Neuronal stem cell (in vitro differentiated cells): ENCODE measurements at regions not wholly inside any gene's neighbourhood (a gene's known extent, or its start where the extent isn't known, plus 50 kb on each side); places are given as distances from the start of the nearest gene placed in this dataset.

Source experiments
- DNase-seq: peaks from one replicate; pipeline ENCODE4 v3.0.0-alpha.2; 2013; ENCODE audit warnings: low spot score
- H2AFZ ChIP-seq: one replicate; pipeline ENCODE4 v1.6.1; 2013; ENCODE audit warnings: mild to moderate bottlenecking, low read length, inconsistent platforms
- H2AK5ac ChIP-seq: 2 replicates; pipeline ENCODE4 v1.6.1; 2013; ENCODE audit warnings: low read depth, mild to moderate bottlenecking, inconsistent platforms, low read length, moderate library complexity, mixed read lengths
- H2BK120ac ChIP-seq: 2 replicates; pipeline ENCODE4 v1.6.1; 2013; ENCODE audit warnings: low read depth, mild to moderate bottlenecking, inconsistent platforms, low read length, moderate library complexity, mixed read lengths
- H2BK12ac ChIP-seq: one replicate; pipeline ENCODE4 v1.6.1; 2013; ENCODE audit warnings: low read length, inconsistent platforms
- H2BK15ac ChIP-seq: 2 replicates; pipeline ENCODE4 v1.6.1; 2013; ENCODE audit warnings: mild to moderate bottlenecking, low read length, inconsistent platforms, mixed read lengths
- H2BK5ac ChIP-seq: one replicate; pipeline ENCODE4 v1.6.1; 2013; ENCODE audit warnings: inconsistent platforms, mild to moderate bottlenecking, low read length, moderate library complexity
- H3K14ac ChIP-seq: one replicate; pipeline ENCODE4 v1.6.1; 2013; ENCODE audit warnings: low read length, inconsistent platforms
- H3K18ac ChIP-seq: 2 replicates; pipeline ENCODE4 v1.6.1; 2013; ENCODE audit warnings: low read length, inconsistent platforms
- H3K23ac ChIP-seq: 2 replicates; pipeline ENCODE4 v1.6.1; 2013; ENCODE audit warnings: low read depth, mild to moderate bottlenecking, mixed read lengths, low read length, inconsistent platforms; ENCODE audit not compliant: poor library complexity
- H3K27ac ChIP-seq: replicated peaks from 3 replicates; pipeline ENCODE4 v1.5.1; 2013; ENCODE audit warnings: low read length, inconsistent platforms
- H3K27me3 ChIP-seq, 3 experiments: 2 replicates each; pipeline ENCODE4 v1.6.1; 2013; ENCODE audit warnings: low read length in 3 of 3, mild to moderate bottlenecking in 2 of 3, inconsistent platforms in 1 of 3, low read depth in 1 of 3, mixed read lengths in 1 of 3, moderate library complexity in 1 of 3; ENCODE audit not compliant: control insufficient read depth in 3 of 3, insufficient read depth in 3 of 3
- H3K36me3 ChIP-seq, 2 donors: replicated peaks in 1 of 2; 2 replicates each; pipeline ENCODE4 v1.6.1; 2013; ENCODE audit warnings: low read length in 2 of 2; ENCODE audit not compliant: control insufficient read depth in 2 of 2, insufficient read depth in 2 of 2
- H3K4ac ChIP-seq: 2 replicates; pipeline ENCODE4 v1.6.1; 2013; ENCODE audit warnings: inconsistent platforms, mild to moderate bottlenecking, low read length, moderate library complexity
- H3K4me1 ChIP-seq, 2 donors: 1 replicate in 1 of 2; 2 replicates in 1 of 2; pipeline ENCODE4 v1.6.1; 2013; ENCODE audit warnings: low read length in 2 of 2, low read depth in 1 of 2; ENCODE audit not compliant: control insufficient read depth in 2 of 2, insufficient read depth in 1 of 2
- H3K4me2 ChIP-seq: one replicate; pipeline ENCODE4 v1.6.1; 2013; ENCODE audit warnings: mild to moderate bottlenecking, low read length, inconsistent platforms; ENCODE audit not compliant: insufficient read depth, poor library complexity, severe bottlenecking
- H3K4me3 ChIP-seq, 2 donors: 2 replicates each; pipeline ENCODE4 v1.5.1; 2013; ENCODE audit warnings: low read length in 2 of 2, mild to moderate bottlenecking in 2 of 2, inconsistent platforms in 1 of 2, moderate library complexity in 1 of 2
- H3K79me1 ChIP-seq: one replicate; pipeline ENCODE4 v1.6.1; 2013; ENCODE audit warnings: low read depth, mild to moderate bottlenecking, inconsistent platforms, low read length, moderate library complexity
- H3K9ac ChIP-seq: one replicate; pipeline ENCODE4 v1.6.1; 2013; ENCODE audit warnings: mild to moderate bottlenecking, low read depth, low read length, inconsistent platforms; ENCODE audit not compliant: poor library complexity
- H3K9me3 ChIP-seq, 2 donors: replicated peaks in 1 of 2; 2 replicates each; pipeline versions ENCODE3 to v1.6.1; 2013; ENCODE audit warnings: low read length in 2 of 2, mild to moderate bottlenecking in 2 of 2, inconsistent platforms in 1 of 2, low read depth in 1 of 2, mixed read lengths in 1 of 2, moderate library complexity in 1 of 2; ENCODE audit not compliant: control insufficient read depth in 2 of 2, insufficient read depth in 1 of 2
- H4K8ac ChIP-seq: one replicate; pipeline ENCODE4 v1.6.1; 2013; ENCODE audit warnings: low read depth, mild to moderate bottlenecking, inconsistent platforms, low read length, moderate library complexity
- H4K91ac ChIP-seq: one replicate; pipeline ENCODE4 v1.6.1; 2013; ENCODE audit warnings: low read length, low read depth, mild to moderate bottlenecking, inconsistent platforms; ENCODE audit not compliant: poor library complexity
- WGBS, 2 donors: extraction: QIAGEN DNeasy Blood & Tissue Kit; methylation state at CpG; one replicate each; pipeline ENCODE4 v1.1.7; 2013; ENCODE audit warnings: missing lambda C conversion rate in 2 of 2, mixed read lengths in 1 of 2; ENCODE audit not compliant: insufficient read length in 2 of 2, insufficient replicate concordance in 1 of 2; ENCODE audit errors: extremely low coverage in 2 of 2; 5-methylcytosine and 5-hydroxymethylcytosine counted together

- Histone ChIP-seq H2BK15ac (no peak overlapping the region), H3K4me3 (no peak overlapping the region), H4K8ac (no peak overlapping the region), H2BK120ac (no peak overlapping the region), H3K18ac (no peak overlapping the region), H3K4ac (no peak overlapping the region), H3K23ac (no peak overlapping the region), H3K79me1 (no peaks in the 10 kb centered on the region), H2BK5ac (no peak overlapping the region), H3K27me3 (no peaks in the 10 kb centered on the region), H3K9ac (no peak overlapping the region), H3K4me1 (peaks cover 0 to 8% of the 10 kb centered on the region in 2 donors), H2AFZ (no peak overlapping the region), H3K9me3 (no peaks in the 10 kb centered on the region), H3K14ac (no peak overlapping the region), H3K36me3 (no peaks in the 10 kb centered on the region), H2AK5ac (no peak overlapping the region), H3K27ac (no peak overlapping the region), H2BK12ac (no peak overlapping the region), H4K91ac (no peak overlapping the region), H3K4me2 (no peak overlapping the region)
- no CpG with 5 or more reads among the region's 11 CpGs for WGBS, 2 donors
- DNase-seq, result no peak
These were observed 307.2 kb downstream of the FBXO15 start for GRCh38 chr18:73840319-73840945.

GRCh38 chr18:73839441-73839840 is 308.2 kb downstream of the FBXO15 start:
- Histone ChIP-seq H2BK12ac (no peak overlapping the region), H3K4me2 (no peak overlapping the region)
- no CpG with 5 or more reads among the region's 4 CpGs for WGBS, 2 donors

GRCh38 chr18:73838107-73838506 is 309.5 kb downstream of the FBXO15 start:
- no peak overlapping the region for H3K14ac ChIP-seq
- peaks cover 0 to 8% of the 10 kb centered on the region in 2 donors for H3K4me1 ChIP-seq
- no peak overlapping the region for H2BK120ac ChIP-seq
- no peak overlapping the region for H2AK5ac ChIP-seq
- H2AFZ ChIP-seq, result no peak overlapping the region
- no peak overlapping the region for H3K4me3 ChIP-seq
- H3K27ac ChIP-seq, result no peak overlapping the region
- no peaks in the 10 kb centered on the region for H3K36me3 ChIP-seq
- no peak overlapping the region for H3K18ac ChIP-seq
- no peak overlapping the region for H3K9ac ChIP-seq
- H4K91ac ChIP-seq, result no peak overlapping the region
- H3K79me1 ChIP-seq, result no peaks in the 10 kb centered on the region
- no peak overlapping the region for H2BK15ac ChIP-seq
- H2BK5ac ChIP-seq, result no peak overlapping the region
- DNase-seq, result no peak
- H3K4me2 ChIP-seq, result no peak overlapping the region
- H3K9me3 ChIP-seq, result no peaks in the 10 kb centered on the region
- no peak overlapping the region for H3K23ac ChIP-seq
- H3K27me3 ChIP-seq, result no peaks in the 10 kb centered on the region
- no peak overlapping the region for H4K8ac ChIP-seq
- H3K4ac ChIP-seq, result no peak overlapping the region
- no peak overlapping the region for H2BK12ac ChIP-seq

More at GRCh38 chr18:73839441-73839840, 308.2 kb downstream of the FBXO15 start:
- no peak overlapping the region for H2AFZ ChIP-seq
- no peak overlapping the region for H3K14ac ChIP-seq
- H3K4ac ChIP-seq, result no peak overlapping the region
- H3K36me3 ChIP-seq, result no peaks in the 10 kb centered on the region
- H3K23ac ChIP-seq, result no peak overlapping the region
- no peak overlapping the region for H2BK15ac ChIP-seq
- no peak overlapping the region for H4K8ac ChIP-seq
- H3K9me3 ChIP-seq, result no peaks in the 10 kb centered on the region
- H3K27me3 ChIP-seq, result no peaks in the 10 kb centered on the region
- H3K4me1 ChIP-seq, result peaks cover 0 to 8% of the 10 kb centered on the region in 2 donors
- H3K27ac ChIP-seq, result no peak overlapping the region
- H3K9ac ChIP-seq, result no peak overlapping the region
- H2AK5ac ChIP-seq, result no peak overlapping the region
- H3K4me3 ChIP-seq, result no peak overlapping the region
- no peak overlapping the region for H4K91ac ChIP-seq
- no peaks in the 10 kb centered on the region for H3K79me1 ChIP-seq
- DNase-seq, result no peak
- no peak overlapping the region for H2BK120ac ChIP-seq
- H3K18ac ChIP-seq, result no peak overlapping the region
- H2BK5ac ChIP-seq, result no peak overlapping the region

GRCh38 chr18:73835656-73836364 is 311.8 kb downstream of the FBXO15 start:
- Histone ChIP-seq H3K23ac (no peak overlapping the region), H3K27me3 (no peaks in the 10 kb centered on the region), H3K4me3 (no peak overlapping the region), H3K4me2 (no peak overlapping the region), H3K79me1 (no peaks in the 10 kb centered on the region), H4K8ac (no peak overlapping the region), H3K27ac (no peak overlapping the region), H3K9me3 (no peaks in the 10 kb centered on the region), H2AK5ac (no peak overlapping the region), H3K14ac (no peak overlapping the region), H2BK15ac (no peak overlapping the region), H2BK120ac (no peak overlapping the region), H3K4ac (no peak overlapping the region), H2BK12ac (no peak overlapping the region), H2AFZ (no peak overlapping the region), H3K18ac (no peak overlapping the region), H3K36me3 (no peaks in the 10 kb centered on the region), H2BK5ac (no peak overlapping the region), H3K4me1 (peaks cover 0 to 7% of the 10 kb centered on the region in 2 donors), H3K9ac (no peak overlapping the region), H4K91ac (no peak overlapping the region)
- no peak for DNase-seq
- WGBS, 2 donors, result no CpG with 5 or more reads among the region's 8 CpGs
